Right lobe of liver (tissue), 4 donors: ENCODE measurements at regions not wholly inside any gene's neighbourhood (a gene's known extent, or its start where the extent isn't known, plus 50 kb on each side); places are given as distances from the start of the nearest gene placed in this dataset.

Experiments used
- POLR2A ChIP-seq: fragments of 450-650 bp; IDR thresholded peaks from one replicate; pipeline ENCODE4 v1.6.1; 2017; ENCODE audit warnings: antibody characterized with exemption, mild to moderate bottlenecking
- TF ChIP-seq, protein P1 (sequence below), 4 donors: fragments of 200-600 bp in 3 of 4; fragments of 450-650 bp in 1 of 4; IDR thresholded peaks; one replicate each; pipeline versions ENCODE4 v1.5.1 to v1.8.0; 2016 to 2022; ENCODE audit warnings: antibody characterized with exemption in 4 of 4, mild to moderate bottlenecking in 2 of 4
- donor health status: DM: no; HTN: no; CAD: no.
- donor health status: DM: no; HTN: no; CAD: no.
- donor health status: DM: no; HTN: yes; CAD: no.

GRCh38 chr13:85724546-85725432 is 74.4 kb downstream of the SLITRK6 start:
- TF ChIP-seq, protein P1, sequence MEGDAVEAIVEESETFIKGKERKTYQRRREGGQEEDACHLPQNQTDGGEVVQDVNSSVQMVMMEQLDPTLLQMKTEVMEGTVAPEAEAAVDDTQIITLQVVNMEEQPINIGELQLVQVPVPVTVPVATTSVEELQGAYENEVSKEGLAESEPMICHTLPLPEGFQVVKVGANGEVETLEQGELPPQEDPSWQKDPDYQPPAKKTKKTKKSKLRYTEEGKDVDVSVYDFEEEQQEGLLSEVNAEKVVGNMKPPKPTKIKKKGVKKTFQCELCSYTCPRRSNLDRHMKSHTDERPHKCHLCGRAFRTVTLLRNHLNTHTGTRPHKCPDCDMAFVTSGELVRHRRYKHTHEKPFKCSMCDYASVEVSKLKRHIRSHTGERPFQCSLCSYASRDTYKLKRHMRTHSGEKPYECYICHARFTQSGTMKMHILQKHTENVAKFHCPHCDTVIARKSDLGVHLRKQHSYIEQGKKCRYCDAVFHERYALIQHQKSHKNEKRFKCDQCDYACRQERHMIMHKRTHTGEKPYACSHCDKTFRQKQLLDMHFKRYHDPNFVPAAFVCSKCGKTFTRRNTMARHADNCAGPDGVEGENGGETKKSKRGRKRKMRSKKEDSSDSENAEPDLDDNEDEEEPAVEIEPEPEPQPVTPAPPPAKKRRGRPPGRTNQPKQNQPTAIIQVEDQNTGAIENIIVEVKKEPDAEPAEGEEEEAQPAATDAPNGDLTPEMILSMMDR (IDR thresholded peaks at IDR 0.05): no peak
- TF ChIP-seq POLR2A: no peak
